ENCODE measurements at regions not wholly inside any gene's neighbourhood (a gene's known extent, or its start where the extent isn't known, plus 50 kb on each side); places are given as distances from the start of the nearest gene placed in this dataset.
A peak's percentile ranks its signal among the peaks of the same experiment; 100 is the strongest.

DNA sequence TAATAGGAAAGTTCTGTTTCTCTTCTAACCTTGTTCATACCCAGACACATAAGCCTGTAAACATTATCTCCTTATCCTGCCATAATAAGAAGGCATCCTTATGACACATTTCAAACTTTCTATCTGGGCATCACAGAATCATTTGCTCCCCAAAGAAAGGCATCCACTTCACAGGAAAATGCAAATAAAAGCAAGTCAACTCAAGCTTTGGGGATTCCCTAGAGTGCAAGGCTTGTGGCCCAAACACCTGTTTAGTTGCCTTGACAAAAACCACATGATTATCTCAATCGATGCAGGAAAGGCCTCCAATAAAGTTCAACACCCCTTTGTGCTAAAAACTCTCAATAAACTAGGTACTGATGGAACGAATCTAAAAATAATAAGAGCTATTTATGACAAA is 195.7 kb upstream of the GALNT5 start (continued):
- TF ChIP-seq, protein P1, sequence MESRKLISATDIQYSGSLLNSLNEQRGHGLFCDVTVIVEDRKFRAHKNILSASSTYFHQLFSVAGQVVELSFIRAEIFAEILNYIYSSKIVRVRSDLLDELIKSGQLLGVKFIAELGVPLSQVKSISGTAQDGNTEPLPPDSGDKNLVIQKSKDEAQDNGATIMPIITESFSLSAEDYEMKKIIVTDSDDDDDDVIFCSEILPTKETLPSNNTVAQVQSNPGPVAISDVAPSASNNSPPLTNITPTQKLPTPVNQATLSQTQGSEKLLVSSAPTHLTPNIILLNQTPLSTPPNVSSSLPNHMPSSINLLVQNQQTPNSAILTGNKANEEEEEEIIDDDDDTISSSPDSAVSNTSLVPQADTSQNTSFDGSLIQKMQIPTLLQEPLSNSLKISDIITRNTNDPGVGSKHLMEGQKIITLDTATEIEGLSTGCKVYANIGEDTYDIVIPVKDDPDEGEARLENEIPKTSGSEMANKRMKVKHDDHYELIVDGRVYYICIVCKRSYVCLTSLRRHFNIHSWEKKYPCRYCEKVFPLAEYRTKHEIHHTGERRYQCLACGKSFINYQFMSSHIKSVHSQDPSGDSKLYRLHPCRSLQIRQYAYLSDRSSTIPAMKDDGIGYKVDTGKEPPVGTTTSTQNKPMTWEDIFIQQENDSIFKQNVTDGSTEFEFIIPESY (IDR thresholded peaks at IDR 0.05): no peak
- TF ChIP-seq CEBPB (IDR thresholded peaks at IDR 0.05; ENCODE audit: borderline replicate concordance in 1 of 2, low read depth in 2 of 2, low read length in 2 of 2): no peak
- TF ChIP-seq BCL11A (IDR thresholded peaks at IDR 0.05; ENCODE audit: low read depth, low read length): peak; percentile 71; the same call in 1 of the 2 replicates
- TF ChIP-seq CUX1 (IDR thresholded peaks at IDR 0.05; ENCODE audit: insufficient replicate concordance, low read depth, low read length): no peak
- TF ChIP-seq NRF1 (conservative IDR thresholded peaks at IDR 0.05; ENCODE audit: low read depth, low read length): no peak
- TF ChIP-seq RAD51 (IDR thresholded peaks at IDR 0.05): no peak
- no peak for TF ChIP-seq SMAD5 (IDR thresholded peaks at IDR 0.05; ENCODE audit: low read depth)
- TF ChIP-seq TBL1XR1 (IDR thresholded peaks at IDR 0.05; ENCODE audit: low read depth, low read length): no peak
- TF ChIP-seq RB1 (IDR thresholded peaks at IDR 0.05; ENCODE audit: borderline replicate concordance): no peak
- no peak for TF ChIP-seq YBX1 (IDR thresholded peaks at IDR 0.05)
- TF ChIP-seq TCF3 (IDR thresholded peaks at IDR 0.05; ENCODE audit: borderline replicate concordance, insufficient read depth, low read depth, low read length): peak; percentile 83; the same call in 1 of the 2 replicates
- no peak for TF ChIP-seq ZNF687 (IDR thresholded peaks at IDR 0.05)
- TF ChIP-seq RUNX3 (IDR thresholded peaks at IDR 0.05; ENCODE audit: low read length): peak; percentile 83
- TF ChIP-seq, protein P2, sequence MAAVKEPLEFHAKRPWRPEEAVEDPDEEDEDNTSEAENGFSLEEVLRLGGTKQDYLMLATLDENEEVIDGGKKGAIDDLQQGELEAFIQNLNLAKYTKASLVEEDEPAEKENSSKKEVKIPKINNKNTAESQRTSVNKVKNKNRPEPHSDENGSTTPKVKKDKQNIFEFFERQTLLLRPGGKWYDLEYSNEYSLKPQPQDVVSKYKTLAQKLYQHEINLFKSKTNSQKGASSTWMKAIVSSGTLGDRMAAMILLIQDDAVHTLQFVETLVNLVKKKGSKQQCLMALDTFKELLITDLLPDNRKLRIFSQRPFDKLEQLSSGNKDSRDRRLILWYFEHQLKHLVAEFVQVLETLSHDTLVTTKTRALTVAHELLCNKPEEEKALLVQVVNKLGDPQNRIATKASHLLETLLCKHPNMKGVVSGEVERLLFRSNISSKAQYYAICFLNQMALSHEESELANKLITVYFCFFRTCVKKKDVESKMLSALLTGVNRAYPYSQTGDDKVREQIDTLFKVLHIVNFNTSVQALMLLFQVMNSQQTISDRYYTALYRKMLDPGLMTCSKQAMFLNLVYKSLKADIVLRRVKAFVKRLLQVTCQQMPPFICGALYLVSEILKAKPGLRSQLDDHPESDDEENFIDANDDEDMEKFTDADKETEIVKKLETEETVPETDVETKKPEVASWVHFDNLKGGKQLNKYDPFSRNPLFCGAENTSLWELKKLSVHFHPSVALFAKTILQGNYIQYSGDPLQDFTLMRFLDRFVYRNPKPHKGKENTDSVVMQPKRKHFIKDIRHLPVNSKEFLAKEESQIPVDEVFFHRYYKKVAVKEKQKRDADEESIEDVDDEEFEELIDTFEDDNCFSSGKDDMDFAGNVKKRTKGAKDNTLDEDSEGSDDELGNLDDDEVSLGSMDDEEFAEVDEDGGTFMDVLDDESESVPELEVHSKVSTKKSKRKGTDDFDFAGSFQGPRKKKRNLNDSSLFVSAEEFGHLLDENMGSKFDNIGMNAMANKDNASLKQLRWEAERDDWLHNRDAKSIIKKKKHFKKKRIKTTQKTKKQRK (IDR thresholded peaks at IDR 0.05; ENCODE audit: low read depth, low read length): no peak
- no peak for TF ChIP-seq MYB (IDR thresholded peaks at IDR 0.05; ENCODE audit: borderline replicate concordance, low read depth, low read length)
